NOMO-1 treated with dmso at 0.1 percent for 144 hours (cell line): ENCODE measurements at regions not wholly inside any gene's neighbourhood (a gene's known extent, or its start where the extent isn't known, plus 50 kb on each side); places are given as distances from the start of the nearest gene placed in this dataset.
"Not testable (repeated sequence)": the region's sequence is repeated elsewhere in the genome, so short reads cannot be mapped to it uniquely, and the experiment has no call there.

Experiments
- DNase-seq: peaks from one replicate; lab custom pipeline; 2025; ENCODE audit not compliant: unreplicated experiment; lab: John Stamatoyannopoulos, UW

DNA sequence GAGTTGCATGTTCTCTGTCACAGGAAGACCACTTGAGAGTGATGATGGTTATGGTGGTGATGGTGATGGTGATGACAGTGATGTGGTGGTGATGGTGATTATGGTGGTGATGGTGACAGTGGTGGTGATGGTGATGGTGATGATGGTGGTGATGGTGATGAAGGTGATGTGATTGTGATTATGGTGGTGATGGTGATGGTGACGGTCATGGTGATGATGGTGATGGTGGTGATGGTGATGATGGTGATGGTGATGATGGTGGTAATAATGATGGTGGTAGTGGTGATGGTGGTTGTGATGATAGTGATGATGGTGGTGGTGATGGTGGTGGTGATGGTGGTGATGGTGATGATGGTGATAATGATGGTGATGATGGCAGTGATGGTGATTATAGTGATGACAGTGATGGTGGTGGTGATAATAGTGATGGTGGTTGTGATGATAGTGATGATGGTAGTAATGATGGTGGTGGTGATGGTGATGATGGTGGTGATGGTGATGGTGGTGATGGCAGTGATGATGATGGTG, 93.7 kb downstream of the ASB1 start:
- DNase-seq, result no peak

DNA sequence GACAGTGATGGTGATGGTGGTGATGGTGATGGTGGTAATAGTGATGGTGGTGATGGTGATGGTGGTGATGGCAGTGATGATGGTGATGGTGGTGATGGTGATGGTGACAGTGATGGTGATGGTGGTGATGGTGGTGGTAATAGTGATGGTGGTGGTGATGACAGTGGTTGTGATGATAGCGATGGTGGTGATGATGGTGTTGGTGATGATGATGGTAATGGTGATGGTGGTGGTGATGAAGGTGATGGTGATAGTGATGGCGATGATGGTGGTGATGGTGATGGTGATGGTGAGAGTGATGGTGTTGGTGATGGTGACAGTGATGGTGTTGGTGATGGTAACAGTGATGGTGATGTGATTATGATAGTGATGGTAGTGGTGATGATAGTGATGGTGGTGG, 94.3 kb downstream of the ASB1 start:
- no peak for DNase-seq

DNA sequence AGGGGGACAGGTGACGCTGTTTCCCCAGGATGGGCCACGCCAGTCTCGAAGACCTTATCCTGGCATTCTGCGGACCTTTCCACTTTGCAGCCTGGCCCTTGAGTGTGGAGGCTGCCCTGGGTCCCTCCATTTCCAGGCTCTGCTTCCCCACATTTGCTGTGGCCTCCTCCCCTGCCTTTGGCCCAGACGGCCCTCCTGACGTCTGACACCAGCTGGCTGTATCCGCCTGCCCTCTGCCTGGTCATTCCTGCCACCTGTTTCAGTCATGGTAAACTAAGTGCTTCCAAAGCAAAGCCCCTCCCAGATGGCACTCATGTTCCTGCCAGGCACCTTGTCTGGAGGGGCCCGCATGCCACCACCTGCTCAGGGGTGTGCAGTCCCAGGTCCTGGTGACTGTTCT, 95.1 kb downstream of the ASB1 start:
- DNase-seq, result no peak

DNA sequence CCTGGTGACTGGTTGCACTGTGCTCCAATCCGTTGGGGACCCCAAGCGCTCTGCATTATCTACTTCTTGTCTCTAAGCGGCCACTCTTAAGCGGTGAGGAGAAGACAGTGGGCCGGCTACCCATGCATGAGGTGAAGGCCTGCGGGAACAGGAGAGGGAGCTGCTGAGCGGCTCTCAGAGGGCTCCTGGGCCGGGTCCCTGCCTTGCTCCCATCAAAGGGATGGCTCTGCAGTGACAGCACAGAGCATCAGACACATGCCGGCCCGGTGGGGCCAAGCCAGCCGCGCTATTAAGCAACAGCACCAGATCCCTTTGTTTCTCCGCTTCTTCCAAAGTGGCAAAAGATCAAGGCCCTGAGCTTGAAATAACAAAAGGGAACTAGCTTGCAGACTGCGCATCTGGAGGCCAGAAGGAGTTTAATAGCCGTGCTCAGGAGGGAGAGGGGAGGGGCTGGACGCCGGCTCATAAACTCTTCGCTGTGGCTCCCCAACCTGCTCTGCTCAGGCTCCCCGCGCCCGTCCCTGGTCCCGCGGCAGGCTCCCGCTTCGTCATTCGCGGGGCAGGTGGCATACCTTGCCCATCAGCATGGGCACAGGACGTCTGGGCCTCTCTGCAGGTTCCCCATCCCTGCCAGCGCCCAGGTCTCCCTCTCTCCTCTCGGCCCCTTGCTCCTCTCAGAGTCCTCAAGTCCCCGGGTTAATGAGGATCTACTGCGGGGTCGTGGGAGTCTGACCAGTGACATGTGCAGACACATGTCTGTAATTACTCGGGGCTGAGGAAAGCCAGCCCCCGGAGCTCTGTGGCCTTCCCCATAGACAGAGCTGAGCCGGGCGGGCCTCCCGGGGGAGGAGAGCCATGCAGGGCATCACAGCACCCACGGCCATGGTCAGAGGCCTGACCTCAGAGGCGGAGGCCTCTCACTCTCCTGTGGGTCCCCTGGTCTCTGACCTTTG, 96.7 kb downstream of the ASB1 start:
- DNase-seq, result peak; percentile 40

DNA sequence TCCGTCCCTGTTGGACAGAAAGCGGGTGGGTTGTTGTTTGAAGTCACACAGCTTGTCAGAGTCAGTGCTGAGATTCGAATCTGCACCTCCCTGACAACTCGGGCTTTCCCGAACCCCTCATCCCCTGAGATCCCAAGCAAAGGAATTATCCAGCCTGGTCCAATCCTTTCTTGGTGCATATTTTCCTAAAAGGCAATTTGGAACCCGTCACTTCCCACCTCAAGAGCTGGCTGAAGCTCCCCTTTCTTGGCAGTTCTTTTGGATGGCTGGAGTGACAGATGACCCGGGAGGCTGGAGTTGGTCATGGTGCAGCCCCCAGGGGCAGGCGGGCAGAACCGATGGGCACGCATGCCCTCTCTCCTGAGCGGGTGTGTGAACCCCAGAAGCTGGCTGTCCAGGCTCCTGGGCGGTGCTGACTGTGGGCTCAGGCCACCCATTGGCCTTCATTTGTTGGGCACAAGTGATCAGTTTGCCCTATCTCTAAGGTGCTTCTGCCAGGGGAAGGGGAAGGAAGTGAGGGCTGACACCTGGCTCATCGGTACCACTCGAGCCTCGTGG, 97.8 kb downstream of the ASB1 start:
- DNase-seq, result no peak

DNA sequence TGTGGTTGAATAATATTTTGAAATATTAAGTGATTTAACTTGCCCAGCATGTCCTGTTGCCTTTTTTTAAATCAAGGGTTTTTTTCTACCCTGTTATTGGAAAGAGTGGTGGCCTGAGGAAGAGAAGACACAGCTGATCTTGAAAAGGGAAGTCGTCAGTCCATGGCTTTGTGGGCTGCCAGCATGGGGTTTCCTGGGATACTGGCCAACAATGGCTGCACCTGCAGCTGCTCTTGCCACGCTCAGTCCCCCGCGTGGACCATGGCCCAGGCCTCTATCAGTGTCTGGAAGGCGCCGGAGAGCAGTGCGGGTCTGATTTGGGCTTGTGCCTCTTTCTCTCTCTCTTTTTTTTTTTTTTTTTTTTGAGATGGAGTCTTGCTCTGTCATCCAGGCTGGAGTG, 99.3 kb downstream of the ASB1 start:
- DNase-seq, result no peak

DNA sequence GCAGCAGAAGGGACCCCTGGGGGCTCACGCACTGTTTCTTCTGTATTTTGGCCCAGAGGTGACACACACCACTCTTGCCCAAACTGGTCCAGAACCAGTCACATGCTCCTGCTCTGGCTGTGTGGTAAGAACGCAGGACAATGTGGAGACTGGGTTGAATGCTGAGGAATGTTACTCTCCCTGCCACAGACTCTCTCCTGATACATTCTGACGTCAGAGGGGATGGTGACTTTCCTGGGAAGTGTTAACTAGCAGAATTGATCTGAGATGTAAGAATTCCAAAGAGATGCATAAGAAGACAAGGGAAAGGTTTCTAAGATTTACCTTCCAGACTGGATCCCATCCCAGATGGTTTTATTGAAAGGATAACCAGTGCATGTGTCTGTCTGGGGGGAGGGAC, 100.8 kb downstream of the ASB1 start:
- no peak for DNase-seq

DNA sequence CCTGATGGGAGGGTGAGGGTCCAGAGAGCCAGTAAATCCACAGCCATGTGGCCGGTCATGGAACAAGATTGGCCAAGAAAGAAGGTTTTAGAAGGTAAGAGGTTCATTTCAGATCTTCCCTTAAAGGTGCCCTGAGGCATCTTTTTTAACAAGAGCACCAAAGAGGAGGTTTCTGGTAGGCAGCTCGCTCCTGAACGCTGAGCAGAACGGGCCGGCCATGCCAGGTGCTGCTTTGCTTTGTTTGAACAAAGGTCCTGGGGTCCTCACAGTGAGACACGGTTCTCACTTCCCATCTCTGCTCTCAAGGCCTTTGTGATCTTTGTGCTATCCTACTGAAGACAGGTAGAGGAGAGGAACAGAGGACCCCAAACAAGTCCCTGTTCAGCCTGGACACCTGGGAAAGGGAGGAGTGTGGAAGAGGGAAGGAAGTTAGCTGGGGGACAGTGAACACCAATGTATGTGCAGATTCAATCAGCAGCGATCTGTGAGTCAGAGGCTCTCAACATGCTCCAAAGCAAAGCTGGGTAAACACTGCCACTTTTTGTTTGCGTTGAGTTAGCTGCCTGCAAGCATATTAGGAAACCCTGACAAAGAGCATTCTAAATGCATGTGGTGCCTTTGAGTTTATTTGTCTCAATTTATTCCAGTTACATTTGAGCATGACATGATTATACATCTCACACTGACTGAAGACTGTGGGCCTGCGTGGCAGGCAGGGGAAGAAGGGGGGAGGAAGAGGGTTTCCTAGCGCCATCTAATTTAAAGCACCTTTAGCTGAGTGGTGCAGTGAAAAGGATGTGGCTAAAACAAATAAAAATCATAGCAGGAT, 102.4 kb downstream of the ASB1 start:
- DNase-seq, result no peak

DNA sequence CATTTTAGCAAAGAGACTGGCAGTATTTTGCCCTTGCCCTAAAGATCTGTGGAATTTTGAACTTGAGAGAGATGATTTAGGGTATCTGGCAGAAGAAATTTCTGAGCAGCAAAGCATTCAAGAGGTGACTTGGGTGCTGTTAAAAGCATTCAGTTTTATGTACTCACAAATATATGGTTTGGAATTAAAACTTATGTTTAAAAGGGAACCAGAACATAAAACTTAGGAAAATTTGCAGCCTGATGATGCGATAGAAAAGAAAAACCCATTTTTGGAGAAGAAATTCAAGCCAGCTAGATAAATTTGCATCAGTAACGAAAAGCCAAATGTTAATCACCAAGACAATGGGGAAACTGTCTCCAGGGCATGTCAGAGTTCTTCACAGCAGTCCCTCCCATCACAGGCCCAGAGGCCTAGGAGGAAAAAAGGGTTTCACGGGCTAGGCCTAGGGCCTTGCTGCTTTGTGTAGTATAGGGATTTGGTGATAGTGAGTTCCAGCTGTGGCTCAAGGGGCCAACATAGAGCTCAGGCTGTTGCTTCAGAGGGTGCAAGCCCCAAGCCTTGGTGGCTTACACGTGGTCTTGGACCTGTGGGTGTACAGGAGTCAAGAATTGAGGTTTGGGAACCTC, 104.4 kb downstream of the ASB1 start:
- DNase-seq, result not testable (repeated sequence)

DNA sequence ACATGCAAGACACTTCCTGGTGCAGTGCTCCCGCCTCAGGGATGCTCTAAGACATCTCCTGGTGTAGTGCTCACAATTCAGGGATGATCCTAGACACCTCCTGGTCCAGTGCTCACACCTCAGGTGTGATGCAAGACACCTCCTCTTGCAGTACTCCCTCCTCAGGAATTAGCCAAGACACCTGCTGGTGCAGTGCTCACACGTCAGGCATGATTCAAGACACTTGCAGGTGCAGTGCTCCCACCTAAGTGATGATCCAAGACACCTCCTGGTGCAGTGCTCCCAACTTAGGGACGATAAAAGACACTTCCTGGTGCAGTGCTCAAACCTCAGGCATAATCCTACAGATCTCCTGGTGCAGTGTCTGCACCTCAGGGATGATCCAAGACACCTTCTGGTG, 117.0 kb downstream of the ASB1 start:
- DNase-seq, result not testable (repeated sequence)

DNA sequence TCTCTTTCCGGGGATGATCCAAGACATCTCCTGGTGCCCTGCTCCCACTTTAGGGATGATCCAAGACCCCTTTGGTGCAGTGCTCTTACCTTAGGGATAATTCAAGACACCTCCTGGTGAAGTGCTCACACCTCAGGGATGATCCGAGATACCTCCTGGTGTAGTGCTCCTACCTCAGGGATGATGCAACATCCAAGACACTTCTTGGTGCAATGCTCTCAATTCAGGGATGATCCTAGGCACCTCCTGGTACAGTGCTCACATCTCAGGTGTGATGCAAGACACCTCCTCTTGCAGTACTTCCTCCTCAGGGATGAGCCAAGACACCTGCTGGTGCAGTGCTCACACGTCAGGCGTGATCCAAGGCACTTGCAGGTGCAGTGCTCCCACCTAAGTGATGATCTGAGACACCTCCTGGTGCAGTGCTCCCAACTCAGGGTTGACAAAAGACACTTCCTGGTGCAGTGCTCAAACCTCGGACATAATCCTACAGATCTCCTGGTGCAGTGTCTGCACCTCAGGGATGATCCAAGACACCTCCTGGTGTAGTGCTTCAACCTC, 122.3 kb downstream of the ASB1 start:
- DNase-seq, result no peak

DNA sequence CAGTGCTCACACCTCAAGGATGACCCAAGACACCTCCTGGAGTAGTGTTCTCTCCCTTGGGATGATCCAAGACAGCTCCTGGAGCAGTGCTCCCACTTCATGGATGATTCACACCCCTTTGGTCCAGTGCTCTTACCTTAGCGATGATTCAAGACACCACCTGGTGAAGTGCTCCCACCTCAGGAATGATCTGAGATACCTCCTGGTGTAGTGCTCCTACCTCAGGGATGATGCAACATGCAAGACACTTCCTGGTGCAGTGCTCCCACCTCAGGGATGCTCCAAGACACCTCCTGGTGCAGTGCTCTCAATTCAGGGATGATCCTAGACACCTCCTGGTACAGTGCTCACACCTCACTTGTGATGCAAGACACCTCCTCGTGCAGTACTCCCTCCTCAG, 123.1 kb downstream of the ASB1 start:
- DNase-seq, result no peak

DNA sequence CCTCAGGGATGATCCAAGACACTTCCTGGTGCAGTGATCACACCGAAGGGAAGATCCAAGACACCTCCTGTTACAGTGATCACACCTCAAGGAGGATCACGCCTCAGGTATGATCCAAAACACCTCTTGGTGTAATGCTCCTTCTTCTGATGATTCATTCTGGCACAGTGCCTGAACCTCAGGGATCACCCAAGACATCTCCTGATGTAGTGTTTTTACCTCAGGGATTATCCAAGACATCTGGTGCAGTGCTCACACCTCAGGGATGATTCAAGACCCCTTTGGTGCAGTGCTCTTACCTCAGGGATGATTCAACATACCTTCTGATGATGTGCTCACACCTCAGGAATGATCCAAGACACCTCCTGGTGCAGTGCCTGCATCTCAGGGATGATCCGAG, 124.4 kb downstream of the ASB1 start:
- DNase-seq, result no peak

DNA sequence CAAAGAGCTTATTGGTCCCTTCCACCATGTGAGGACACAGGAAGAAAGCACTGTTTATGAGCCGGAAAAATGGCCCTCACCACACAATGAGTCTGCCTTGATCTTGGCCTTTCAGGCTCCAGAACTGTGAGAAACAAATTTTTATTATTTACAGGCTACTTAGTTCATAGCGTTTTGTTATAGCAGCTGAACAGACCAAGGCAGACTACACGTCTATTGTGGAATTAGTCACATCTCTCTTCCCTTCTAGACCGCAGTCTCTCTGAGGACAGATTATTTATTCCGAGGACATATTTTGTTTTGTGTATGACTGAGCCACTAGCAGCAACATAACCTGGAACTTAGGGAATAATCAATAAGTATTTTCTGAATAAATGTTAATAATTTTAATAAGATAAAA, 125.5 kb downstream of the ASB1 start:
- DNase-seq, result no peak

DNA sequence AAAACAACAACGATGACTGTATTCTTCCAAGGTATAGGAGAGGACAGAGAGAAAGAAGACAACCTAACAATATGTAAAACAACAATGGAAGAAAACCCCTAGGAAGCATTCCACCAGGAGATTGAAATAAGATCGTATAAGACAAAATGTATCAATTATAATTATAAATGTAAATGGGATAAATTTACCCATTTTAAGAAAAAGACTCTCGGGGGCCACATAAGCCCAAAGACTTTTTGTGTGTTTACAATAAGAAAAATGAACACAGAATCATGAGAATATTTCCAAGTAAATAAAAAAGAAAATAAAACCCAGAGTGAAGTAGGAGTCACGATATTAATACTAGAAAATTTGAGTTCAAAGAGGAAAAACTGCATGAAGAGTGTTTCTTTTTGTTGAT, 126.4 kb downstream of the ASB1 start:
- DNase-seq, result no peak

DNA sequence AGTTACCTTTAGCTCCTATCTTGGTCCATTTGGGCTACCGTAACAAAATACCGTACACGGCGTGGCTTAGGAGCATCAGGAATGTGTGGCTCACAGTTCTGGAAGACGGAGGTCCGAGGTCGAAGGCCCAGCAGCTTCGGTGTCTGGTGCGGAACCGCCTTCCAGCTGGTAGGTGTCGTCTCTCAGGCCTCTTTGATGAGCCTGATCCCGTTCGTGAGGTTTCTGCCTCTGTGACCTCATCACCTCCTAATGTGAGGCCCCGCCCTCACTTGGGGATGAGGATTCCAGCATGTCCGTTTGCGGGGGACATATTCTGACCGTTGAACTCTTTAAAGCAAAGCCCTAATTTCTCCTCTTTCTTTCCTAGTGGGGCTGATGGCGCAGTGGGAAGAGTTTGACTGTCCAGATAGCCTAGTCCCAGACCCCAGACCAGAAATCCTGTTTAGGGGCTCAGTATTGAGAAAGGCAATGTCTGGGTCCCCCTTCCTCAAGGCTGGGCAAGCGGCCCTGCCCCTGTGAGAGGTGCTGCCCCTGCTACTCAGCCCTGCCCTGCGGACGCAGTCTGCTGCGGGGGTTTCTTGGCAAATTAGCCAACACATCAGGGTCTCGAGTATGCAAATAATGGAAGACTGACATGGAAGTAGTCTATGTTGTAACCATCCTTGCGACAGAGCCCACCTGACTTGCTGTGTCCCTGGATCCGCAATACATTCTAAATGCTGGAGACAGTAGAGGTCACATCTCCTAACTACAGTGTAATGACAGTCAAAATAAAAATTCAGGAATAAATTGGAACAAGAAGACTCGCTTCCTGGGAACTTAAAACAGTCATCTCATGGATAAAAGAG, 128.0 kb downstream of the ASB1 start:
- no peak for DNase-seq

DNA sequence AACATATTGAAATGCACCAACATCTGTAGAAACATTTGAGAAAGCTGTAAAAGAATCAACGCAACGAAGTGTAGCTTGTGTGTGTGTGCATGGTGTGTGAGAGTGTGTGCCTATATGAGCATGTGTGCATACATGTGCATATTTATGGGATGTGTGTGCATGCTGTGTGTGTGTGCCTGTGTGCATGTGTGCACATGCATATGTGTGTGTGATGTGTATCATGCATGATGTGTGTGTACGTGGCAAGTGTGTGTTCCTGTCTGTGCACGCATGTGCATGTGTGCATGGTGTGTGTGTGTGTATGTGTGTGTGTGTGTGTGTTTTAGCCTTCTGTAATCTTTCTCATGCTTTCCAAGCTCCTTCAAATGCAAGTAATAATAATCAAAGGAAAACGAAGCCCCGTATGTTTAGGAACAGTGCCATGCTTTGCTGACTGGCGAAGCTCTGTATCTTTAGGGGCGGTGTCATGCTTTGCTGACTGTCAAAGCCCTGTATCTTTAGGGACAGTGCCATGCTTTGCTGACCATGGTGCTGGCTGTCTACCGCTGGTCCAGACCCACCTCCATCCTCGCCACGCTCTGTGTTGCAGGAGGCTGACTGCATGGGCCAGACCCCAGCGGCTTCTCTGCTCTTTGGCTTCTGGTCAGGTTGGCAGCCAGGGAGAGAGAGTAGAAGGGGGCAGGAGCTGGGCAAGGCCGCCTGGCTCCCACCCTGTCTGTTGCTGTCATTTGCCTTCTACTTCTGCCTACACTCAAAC, 129.2 kb downstream of the ASB1 start:
- DNase-seq, result no peak

DNA sequence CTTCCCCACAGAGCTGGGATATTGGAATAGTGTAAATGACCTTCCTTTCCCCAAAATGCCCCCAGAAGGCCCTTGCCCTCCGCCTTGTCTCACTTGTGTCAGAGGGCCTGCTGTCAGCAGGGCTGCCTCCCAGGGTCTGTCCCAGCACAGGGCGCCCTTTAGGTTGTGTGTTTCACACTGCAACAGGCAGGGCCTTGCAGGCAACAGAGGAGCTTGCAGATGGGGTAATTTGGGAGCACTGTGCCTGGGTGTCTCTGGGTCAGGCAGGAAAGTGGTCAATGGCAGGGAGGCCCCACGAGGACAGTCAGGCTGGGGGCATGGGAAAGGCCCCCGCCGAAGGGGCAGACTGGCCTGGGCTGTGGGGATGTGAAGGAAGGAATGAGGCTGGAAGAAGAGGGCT, 130.7 kb downstream of the ASB1 start:
- no peak for DNase-seq

DNA sequence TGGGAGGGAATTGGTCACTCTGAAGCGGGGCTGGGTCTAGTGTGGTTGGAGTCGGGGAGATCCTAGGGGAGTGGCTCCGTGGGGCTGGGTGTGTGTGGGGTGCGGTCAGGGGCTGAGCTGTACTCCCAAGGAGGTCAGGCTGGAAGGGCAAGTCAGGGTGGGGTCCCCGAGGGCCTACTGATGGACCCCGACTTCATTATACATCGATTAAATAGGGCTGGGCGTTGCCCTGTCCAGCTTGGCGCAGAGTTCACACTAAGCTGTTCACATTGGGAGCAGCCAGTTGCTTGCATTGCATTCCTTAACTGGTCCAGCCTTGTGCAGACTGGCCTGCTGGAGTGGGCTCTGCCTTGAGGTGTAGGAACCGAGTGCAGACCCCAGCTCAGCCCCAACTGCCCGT, 131.2 kb downstream of the ASB1 start:
- DNase-seq, result no peak
